Ovary (tissue), 3 donors: ENCODE measurements at regions not wholly inside any gene's neighbourhood (a gene's known extent, or its start where the extent isn't known, plus 50 kb on each side); places are given as distances from the start of the nearest gene placed in this dataset.

Experiments used
- EP300 ChIP-seq: sonication (generic); formaldehyde crosslinking; IDR thresholded peaks from one replicate; pipeline ENCODE4 v1.6.1; 2017; ENCODE audit warnings: antibody characterized with exemption
- POLR2A ChIP-seq: fragments of 450-650 bp; IDR thresholded peaks from one replicate; pipeline ENCODE4 v1.6.1; 2017; ENCODE audit warnings: antibody characterized with exemption, mild to moderate bottlenecking, moderate library complexity
- TF ChIP-seq, protein P1 (sequence below), 3 donors: fragments of 450-650 bp in 2 of 3; fragments of 200-600 bp in 1 of 3; IDR thresholded peaks; one replicate each; pipeline versions ENCODE4 v1.5.1 to v1.8.0; 2016 to 2022; ENCODE audit warnings: antibody characterized with exemption in 3 of 3, mild to moderate bottlenecking in 1 of 3
- donor health status: DM: no; HTN: no; CAD: no.

DNA sequence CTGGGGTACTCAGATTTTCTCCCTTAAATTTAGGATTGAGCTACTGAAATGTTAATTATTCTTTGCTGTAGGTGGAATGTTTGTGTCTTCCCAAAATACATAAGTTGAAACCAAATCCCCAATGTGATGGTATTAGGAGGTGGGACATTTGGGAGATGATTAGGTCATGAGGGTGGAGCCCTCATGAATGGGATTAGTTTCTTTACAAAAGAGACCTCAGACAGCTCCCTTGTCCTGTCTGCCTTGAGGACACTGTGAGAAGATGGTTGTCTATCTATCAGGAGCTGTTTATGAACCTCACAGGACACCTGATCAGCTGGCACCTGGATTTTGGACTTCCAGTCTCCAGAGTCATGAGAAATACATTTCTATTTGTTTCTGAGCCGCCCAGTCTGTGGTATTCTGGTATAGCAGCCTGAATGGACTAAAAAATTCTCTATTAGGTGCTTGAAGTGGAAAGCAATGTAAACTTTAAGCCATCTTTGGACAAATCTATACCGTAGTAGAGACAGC lies 99.2 kb upstream of the UXS1 start:
- TF ChIP-seq, protein P1, sequence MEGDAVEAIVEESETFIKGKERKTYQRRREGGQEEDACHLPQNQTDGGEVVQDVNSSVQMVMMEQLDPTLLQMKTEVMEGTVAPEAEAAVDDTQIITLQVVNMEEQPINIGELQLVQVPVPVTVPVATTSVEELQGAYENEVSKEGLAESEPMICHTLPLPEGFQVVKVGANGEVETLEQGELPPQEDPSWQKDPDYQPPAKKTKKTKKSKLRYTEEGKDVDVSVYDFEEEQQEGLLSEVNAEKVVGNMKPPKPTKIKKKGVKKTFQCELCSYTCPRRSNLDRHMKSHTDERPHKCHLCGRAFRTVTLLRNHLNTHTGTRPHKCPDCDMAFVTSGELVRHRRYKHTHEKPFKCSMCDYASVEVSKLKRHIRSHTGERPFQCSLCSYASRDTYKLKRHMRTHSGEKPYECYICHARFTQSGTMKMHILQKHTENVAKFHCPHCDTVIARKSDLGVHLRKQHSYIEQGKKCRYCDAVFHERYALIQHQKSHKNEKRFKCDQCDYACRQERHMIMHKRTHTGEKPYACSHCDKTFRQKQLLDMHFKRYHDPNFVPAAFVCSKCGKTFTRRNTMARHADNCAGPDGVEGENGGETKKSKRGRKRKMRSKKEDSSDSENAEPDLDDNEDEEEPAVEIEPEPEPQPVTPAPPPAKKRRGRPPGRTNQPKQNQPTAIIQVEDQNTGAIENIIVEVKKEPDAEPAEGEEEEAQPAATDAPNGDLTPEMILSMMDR (IDR thresholded peaks at IDR 0.05): no peak
- no peak for TF ChIP-seq EP300
- no peak for TF ChIP-seq POLR2A
